GM19397 (cell line): ENCODE measurements at regions not wholly inside any gene's neighbourhood (a gene's known extent, or its start where the extent isn't known, plus 50 kb on each side); places are given as distances from the start of the nearest gene placed in this dataset.

Experiments used
- ATAC-seq: cut with Tn5 transposase; IDR thresholded peaks from one replicate; pipeline ENCODE4 v1.9.1; 2021; ENCODE audit warnings: mild to moderate bottlenecking, moderate library complexity; ENCODE audit not compliant: unreplicated experiment

- ATAC-seq: no peak
These were observed 64.3 kb downstream of the DMRTA2 start for GRCh38 chr1:50358962-50359361.

DNA sequence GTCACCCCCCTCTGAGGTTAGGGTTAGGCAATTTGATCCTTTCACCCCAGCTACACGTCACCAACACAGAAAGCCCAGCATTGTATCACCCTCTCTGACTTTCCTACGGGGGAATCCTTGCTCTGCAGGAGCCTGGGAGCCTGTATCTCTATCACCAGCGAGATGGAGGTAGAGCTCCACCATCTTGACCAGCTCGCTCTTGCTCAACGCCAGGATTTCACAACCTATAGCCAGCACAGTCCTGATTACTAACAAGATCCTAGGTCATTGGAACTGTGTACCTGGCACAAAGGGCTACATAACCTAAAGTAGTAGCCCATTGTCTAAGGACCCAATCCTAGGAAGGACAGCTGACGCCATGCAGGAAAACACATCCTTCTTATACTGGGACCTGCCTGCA, 66.1 kb downstream of the DMRTA2 start:
- no peak for ATAC-seq

DNA sequence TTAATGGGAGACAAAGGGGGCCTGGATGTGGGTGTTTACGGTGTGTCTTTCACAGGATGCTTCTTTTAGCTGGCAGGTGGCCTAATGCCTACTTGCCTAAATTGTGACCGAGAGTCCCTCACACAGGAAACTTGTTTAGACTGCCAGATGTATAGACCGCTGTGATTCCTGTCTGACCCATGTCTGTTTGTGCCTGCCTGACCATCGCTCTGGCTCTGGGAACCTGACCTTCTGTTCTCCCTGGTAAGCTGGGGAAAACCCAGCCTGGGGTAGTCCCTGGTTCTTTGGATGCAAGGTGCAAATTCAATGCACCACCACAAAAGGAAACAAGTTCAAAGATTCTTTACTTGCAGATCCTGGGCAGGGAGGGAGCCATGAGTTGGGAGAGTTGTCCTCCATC, 68.4 kb downstream of the DMRTA2 start:
- no peak for ATAC-seq

DNA sequence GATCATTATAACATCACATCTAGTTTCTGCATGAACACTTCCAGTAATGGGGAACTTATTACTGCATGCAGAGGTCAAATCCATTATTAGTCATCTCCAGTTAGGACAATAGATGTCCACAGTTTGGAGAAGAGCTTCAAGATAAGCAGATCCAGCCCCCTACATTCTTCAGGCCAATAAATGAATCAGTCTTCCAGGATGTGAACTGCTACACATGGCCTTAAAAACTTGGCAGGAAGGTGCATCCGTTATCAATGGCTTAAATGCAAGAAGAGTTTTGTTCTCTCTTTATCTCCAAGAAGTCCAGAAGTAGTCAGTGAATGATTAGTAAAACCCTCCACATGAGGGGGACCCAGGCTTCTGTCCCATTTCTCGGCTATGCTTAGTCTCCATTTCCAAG, 70.8 kb downstream of the DMRTA2 start:
- ATAC-seq: no peak

DNA sequence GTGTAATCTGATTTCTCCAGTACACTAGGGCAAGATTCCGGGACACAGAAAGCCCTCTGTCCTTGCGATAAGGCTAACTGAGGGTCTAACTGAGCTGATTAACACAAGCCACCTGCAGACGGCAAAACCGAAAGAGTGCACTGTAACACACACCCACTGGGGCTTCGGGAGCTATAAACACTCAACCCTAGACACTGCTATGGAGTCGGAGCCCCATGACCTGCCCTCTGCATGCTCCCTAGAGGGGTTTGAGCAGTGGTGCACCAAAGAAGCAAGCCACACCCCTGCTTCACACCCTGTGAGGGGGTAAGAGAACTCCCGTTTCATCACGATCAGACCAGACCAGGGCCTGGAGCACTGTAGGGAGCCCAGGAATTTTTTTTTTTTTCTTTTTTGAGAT, 72.4 kb downstream of the DMRTA2 start:
- no peak for ATAC-seq

DNA sequence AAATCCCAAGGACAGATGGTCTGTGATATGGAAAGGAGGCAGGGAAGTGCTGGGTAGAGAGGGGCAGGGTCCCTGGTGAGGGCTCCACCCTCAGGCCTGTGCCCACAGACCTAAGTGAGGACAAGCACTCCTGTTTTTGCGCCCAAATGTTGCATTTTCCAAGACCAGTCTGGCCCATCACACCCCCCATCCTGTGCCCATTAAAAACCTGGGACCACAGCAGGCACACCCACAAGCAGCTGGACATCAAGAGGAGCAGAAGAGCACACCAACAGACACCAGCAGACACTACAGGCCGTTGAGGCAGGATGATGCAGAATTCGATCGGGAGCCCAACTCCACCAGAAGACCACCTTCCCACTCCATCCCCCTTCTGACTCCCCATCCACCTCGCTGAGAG, 72.8 kb downstream of the DMRTA2 start:
- no peak for ATAC-seq

GRCh38 chr1:50349242-50349565, 74.0 kb downstream of the DMRTA2 start:
- no peak for ATAC-seq

GRCh38 chr1:50348449-50349241, 74.6 kb downstream of the DMRTA2 start:
- ATAC-seq: no peak

DNA sequence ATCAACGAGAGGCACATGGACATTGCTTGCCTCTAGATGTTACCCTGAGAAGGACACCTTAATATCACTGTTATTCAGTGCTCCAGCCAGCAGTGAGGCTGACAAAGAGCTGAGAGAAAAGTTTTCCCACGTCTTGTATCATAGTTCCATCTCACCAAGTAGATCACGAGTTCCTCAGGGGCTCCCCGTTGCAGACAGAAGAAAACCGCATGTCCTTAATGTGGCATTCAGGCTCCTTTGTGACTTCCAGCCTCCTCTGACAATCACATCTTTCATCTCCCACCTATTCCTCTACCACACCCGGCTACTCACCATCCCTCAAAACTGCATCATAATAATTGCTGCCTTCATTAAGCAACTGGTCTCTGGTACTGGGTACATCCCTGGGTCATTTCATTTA, 75.3 kb downstream of the DMRTA2 start:
- no peak for ATAC-seq

- no peak for ATAC-seq
These were observed 76.6 kb downstream of the DMRTA2 start for GRCh38 chr1:50346621-50347020.

- ATAC-seq: no peak
These were observed 79.9 kb downstream of the DMRTA2 start for GRCh38 chr1:50343323-50343722.

- ATAC-seq: no peak
These were observed 80.7 kb downstream of the DMRTA2 start for GRCh38 chr1:50342525-50342924.

- ATAC-seq: no peak
These were observed 88.2 kb downstream of the DMRTA2 start for GRCh38 chr1:50335036-50335435.

DNA sequence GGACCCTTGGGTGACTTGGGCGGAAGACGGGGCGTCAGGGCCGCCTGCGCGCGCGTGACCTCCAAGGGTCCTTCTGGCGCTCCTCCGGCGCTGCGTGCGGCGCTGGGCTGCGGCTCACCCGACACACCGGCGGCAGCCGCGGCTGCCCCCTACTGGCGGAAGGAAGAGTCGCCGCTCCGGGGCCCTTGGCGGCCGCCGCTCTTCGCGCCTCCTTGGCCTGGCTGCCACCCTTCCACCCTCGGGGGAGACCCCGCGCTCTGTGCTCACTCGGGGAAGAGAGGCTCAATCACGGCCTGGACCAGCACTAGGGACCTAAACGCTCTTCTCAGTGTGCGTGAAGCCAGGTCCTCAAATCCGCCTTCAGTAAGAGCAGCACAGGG, 89.7 kb downstream of the DMRTA2 start:
- ATAC-seq: peak; percentile 76

GRCh38 chr1:50332941-50333594, 90.2 kb downstream of the DMRTA2 start:
- peak; percentile 59 for ATAC-seq

DNA sequence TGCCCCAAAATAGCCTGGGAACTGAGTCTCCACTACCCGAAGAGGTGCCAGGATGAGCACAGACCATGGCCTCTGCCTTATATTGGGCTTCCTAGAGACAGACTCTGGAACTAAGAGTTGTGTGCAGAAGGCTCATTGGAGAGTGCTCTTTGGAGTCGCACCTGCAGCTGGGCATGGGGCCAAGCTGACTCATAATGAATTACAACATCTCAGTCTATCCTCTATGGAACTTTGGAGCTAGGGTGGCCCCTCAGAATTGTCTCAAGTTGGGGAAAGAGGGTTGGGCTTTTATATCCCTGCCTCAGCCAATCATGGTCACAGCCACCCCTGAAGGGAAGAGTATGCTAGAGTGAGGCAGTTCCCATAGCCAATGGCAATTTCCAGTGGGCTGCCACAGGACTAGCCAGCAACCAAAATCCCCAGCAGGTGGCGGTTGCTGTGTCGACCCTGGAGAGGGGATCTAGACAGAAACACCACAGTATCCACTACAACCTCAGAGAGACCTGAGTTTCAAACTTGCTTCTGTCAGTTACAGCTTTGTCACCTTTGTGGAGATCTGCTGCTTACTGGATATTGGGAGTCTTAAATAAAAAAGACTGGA, 93.8 kb downstream of the DMRTA2 start:
- ATAC-seq: no peak

GRCh38 chr1:50328552-50328951, 94.7 kb downstream of the DMRTA2 start:
- no peak for ATAC-seq

GRCh38 chr1:50326026-50326425, 97.2 kb downstream of the DMRTA2 start:
- no peak for ATAC-seq

- no peak for ATAC-seq
These were observed 100.7 kb downstream of the DMRTA2 start for GRCh38 chr1:50322579-50322978.

DNA sequence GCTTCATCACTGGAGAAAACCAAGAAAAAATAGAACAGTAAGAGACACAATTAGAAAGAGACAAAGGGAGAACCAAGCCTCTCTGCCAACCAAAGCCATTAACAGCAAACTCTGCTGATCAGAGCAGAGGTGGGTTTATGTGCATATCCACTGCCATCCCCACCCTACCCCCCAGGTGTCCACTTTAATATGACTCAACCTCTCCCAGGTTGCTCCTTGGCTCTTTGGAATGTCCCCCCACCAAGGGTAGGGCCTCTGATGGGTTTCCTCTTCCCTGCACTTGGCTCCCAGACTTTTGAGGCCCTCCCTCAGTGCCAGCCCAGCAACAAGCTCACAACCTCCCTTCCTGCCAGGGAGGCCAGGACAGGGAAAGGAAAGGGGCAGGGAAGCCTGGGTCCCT, 104.8 kb downstream of the DMRTA2 start:
- no peak for ATAC-seq

DNA sequence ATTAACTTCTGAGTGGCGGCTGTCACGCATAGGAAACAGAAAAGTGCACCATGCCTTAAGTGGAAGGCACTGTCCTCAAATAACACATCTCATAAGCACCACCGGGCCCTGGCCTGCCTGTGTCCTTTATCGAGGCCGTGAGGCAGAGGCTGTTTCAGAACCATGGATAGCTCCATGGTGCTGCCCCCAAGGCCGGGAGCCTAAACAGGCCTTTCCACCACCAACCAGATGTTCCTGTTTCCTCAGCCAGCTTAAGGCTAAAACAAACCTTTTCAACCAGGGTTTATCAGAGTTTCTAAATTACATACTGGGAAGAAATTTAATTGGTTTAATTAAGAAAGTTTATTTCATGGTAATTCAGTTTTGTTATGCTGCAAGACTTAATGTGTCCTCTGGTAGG, 114.4 kb downstream of the DMRTA2 start:
- no peak for ATAC-seq

- no peak for ATAC-seq
These were observed 117.4 kb downstream of the DMRTA2 start for GRCh38 chr1:50305808-50306207.
